Panc1 (cell line): ENCODE measurements at regions not wholly inside any gene's neighbourhood (a gene's known extent, or its start where the extent isn't known, plus 50 kb on each side); places are given as distances from the start of the nearest gene placed in this dataset.

ENCODE experiments used
- ATAC-seq: fragments of 200-7000 bp; cut with Tn5 transposase; 2 replicates; pipeline ENCODE4 v1.9.1; 2020; ENCODE audit warnings: mild to moderate bottlenecking, moderate library complexity
- BruUV-seq: library from RNA; stranded (reverse); fragments of 400-500 nt; replicated peaks from 2 replicates; lab custom pipeline; 2021; lab: Mats Ljungman, UMichigan
- CTCF ChIA-PET: fragments of 300-600 bp; sonication (Branson Sonifier 250); formaldehyde crosslinking; loops from one replicate; lab custom pipeline; 2022; ENCODE audit warnings: antibody characterized with exemption; lab: Charles Lee
- POLR2A ChIA-PET: fragments of 300-600 bp; sonication (Branson Sonifier 250); formaldehyde crosslinking; loops from one replicate; lab custom pipeline; 2022; ENCODE audit warnings: antibody characterized with exemption; lab: Charles Lee
- DNase-seq: peaks from one replicate; pipeline ENCODE4 v3.0.0-alpha.2; 2010; ENCODE audit warnings: low read depth, low spot score
- H3K27ac ChIP-seq: 2 replicates; pipeline ENCODE4 v1.5.1; 2011; ENCODE audit warnings: mild to moderate bottlenecking, low read length, inconsistent platforms
- H3K27me3 ChIP-seq: fragments of 200-500 bp; sonication (Bioruptor generic); 2 replicates; pipeline ENCODE4 v1.6.0; 2014; ENCODE audit warnings: low read length, inconsistent platforms; ENCODE audit not compliant: control insufficient read depth, insufficient read depth
- H3K36me3 ChIP-seq: fragments of 200-500 bp; sonication (Bioruptor generic); 2 replicates; pipeline ENCODE4 v1.5.1; 2014; ENCODE audit warnings: inconsistent platforms, mild to moderate bottlenecking, low read length, moderate library complexity; ENCODE audit not compliant: control insufficient read depth, insufficient read depth
- H3K4me1 ChIP-seq: 2 replicates; pipeline ENCODE4 v1.5.1; 2011; ENCODE audit warnings: inconsistent platforms, mild to moderate bottlenecking, low read length, moderate library complexity; ENCODE audit not compliant: control insufficient read depth, insufficient read depth
- H3K4me3 ChIP-seq, 2 experiments: 2 replicates each; pipeline ENCODE4 v1.5.1; 2011 to 2012; ENCODE audit warnings: low read depth in 2 of 2, low read length in 2 of 2, mild to moderate bottlenecking in 2 of 2, inconsistent platforms in 1 of 2, moderate library complexity in 1 of 2
- H3K9me3 ChIP-seq: fragments of 200-500 bp; sonication (Bioruptor generic); 2 replicates; pipeline ENCODE4 v1.5.1; 2014; ENCODE audit warnings: low read depth, mild to moderate bottlenecking, inconsistent platforms, low read length, moderate library complexity; ENCODE audit not compliant: control insufficient read depth, insufficient read depth
- POLR2AphosphoS5 ChIP-seq: IDR thresholded peaks from 2 replicates; pipeline ENCODE4 v1.6.1; 2012; ENCODE audit warnings: mild to moderate bottlenecking, low read depth, low read length, moderate library complexity
- SIN3A ChIP-seq: IDR thresholded peaks from 2 replicates; pipeline ENCODE4 v1.6.1; 2012; ENCODE audit warnings: low read depth, mild to moderate bottlenecking, low read length, moderate library complexity, borderline replicate concordance; ENCODE audit not compliant: insufficient read depth
- TCF7L2 ChIP-seq: IDR thresholded peaks from 2 replicates; pipeline ENCODE4 v1.6.1; 2011; ENCODE audit warnings: mild to moderate bottlenecking, low read depth, low read length, inconsistent platforms
- in situ Hi-C: cut with HindIII; loops from 2 replicates; pipeline ENCODE4 v1.10.0; 2016; ENCODE audit warnings: low sequenced_read_pairs, low pct_unique_long_range_greater_than_20kb
- intact Hi-C: fragments of 100-400 bp; cut with micrococcal nuclease; formaldehyde crosslinking; loops from one replicate; pipeline ENCODE4 v1.10.0; 2022; ENCODE audit not compliant: unreplicated experiment
- TF ChIP-seq, protein P1 (sequence below): fragments of 450-650 bp; IDR thresholded peaks from 2 replicates; pipeline ENCODE4 v1.5.1; 2017; ENCODE audit warnings: mild to moderate bottlenecking
- TF ChIP-seq, protein P2 (sequence below), 2 experiments: IDR thresholded peaks; 2 replicates each; pipeline ENCODE4 v1.6.1; 2011 to 2012; ENCODE audit warnings: low read depth in 2 of 2, control low read depth in 1 of 2, low read length in 1 of 2, mild to moderate bottlenecking in 1 of 2, moderate library complexity in 1 of 2; ENCODE audit not compliant: insufficient read depth in 1 of 2

- CTCF ChIA-PET: no interaction called here
- BruUV-seq: no TSS peak
Measured at GRCh38 chr1:194600716-194601115, 1414.3 kb upstream of the B3GALT2 start.

GRCh38 chr1:194598098-194598497 is 1411.7 kb upstream of the B3GALT2 start:
- BruUV-seq: no TSS peak
- in situ Hi-C loops: no loop called here
- Histone ChIP-seq H3K9me3 (no peaks in the 10 kb centered on the region), H3K4me1 (no peaks in the 10 kb centered on the region), H3K27ac (no peak overlapping the region), H3K27me3 (no peaks in the 10 kb centered on the region), H3K36me3 (no peaks in the 10 kb centered on the region), H3K4me3 (no peak overlapping the region)
- POLR2A ChIA-PET: no interaction called here
- DNase-seq (no peak), ATAC-seq (no peak)
- intact Hi-C loops: no loop called here
- TF ChIP-seq, protein P1, sequence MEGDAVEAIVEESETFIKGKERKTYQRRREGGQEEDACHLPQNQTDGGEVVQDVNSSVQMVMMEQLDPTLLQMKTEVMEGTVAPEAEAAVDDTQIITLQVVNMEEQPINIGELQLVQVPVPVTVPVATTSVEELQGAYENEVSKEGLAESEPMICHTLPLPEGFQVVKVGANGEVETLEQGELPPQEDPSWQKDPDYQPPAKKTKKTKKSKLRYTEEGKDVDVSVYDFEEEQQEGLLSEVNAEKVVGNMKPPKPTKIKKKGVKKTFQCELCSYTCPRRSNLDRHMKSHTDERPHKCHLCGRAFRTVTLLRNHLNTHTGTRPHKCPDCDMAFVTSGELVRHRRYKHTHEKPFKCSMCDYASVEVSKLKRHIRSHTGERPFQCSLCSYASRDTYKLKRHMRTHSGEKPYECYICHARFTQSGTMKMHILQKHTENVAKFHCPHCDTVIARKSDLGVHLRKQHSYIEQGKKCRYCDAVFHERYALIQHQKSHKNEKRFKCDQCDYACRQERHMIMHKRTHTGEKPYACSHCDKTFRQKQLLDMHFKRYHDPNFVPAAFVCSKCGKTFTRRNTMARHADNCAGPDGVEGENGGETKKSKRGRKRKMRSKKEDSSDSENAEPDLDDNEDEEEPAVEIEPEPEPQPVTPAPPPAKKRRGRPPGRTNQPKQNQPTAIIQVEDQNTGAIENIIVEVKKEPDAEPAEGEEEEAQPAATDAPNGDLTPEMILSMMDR: no peak
- TF ChIP-seq, protein P2, sequence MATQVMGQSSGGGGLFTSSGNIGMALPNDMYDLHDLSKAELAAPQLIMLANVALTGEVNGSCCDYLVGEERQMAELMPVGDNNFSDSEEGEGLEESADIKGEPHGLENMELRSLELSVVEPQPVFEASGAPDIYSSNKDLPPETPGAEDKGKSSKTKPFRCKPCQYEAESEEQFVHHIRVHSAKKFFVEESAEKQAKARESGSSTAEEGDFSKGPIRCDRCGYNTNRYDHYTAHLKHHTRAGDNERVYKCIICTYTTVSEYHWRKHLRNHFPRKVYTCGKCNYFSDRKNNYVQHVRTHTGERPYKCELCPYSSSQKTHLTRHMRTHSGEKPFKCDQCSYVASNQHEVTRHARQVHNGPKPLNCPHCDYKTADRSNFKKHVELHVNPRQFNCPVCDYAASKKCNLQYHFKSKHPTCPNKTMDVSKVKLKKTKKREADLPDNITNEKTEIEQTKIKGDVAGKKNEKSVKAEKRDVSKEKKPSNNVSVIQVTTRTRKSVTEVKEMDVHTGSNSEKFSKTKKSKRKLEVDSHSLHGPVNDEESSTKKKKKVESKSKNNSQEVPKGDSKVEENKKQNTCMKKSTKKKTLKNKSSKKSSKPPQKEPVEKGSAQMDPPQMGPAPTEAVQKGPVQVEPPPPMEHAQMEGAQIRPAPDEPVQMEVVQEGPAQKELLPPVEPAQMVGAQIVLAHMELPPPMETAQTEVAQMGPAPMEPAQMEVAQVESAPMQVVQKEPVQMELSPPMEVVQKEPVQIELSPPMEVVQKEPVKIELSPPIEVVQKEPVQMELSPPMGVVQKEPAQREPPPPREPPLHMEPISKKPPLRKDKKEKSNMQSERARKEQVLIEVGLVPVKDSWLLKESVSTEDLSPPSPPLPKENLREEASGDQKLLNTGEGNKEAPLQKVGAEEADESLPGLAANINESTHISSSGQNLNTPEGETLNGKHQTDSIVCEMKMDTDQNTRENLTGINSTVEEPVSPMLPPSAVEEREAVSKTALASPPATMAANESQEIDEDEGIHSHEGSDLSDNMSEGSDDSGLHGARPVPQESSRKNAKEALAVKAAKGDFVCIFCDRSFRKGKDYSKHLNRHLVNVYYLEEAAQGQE (IDR thresholded peaks at IDR 0.05; ENCODE audit: insufficient read depth in 1 of 2, low read depth in 2 of 2, low read length in 1 of 2): no peak
- TF ChIP-seq SIN3A: no peak
- no peak for TF ChIP-seq TCF7L2
- TF ChIP-seq POLR2AphosphoS5: no peak
- CTCF ChIA-PET: no interaction called here

More at GRCh38 chr1:194600716-194601115, 1414.3 kb upstream of the B3GALT2 start:
- Histone ChIP-seq H3K9me3 (no peaks in the 10 kb centered on the region), H3K4me3 (no peak overlapping the region), H3K27me3 (no peaks in the 10 kb centered on the region), H3K4me1 (no peaks in the 10 kb centered on the region), H3K36me3 (no peaks in the 10 kb centered on the region), H3K27ac (no peak overlapping the region)
- in situ Hi-C loops: no loop called here
- no peak for TF ChIP-seq SIN3A
- no peak for TF ChIP-seq TCF7L2
- TF ChIP-seq, protein P2 (IDR thresholded peaks at IDR 0.05; ENCODE audit: insufficient read depth in 1 of 2, low read depth in 2 of 2, low read length in 1 of 2): no peak
- no peak for ATAC-seq
- POLR2A ChIA-PET: no interaction called here
- no peak for DNase-seq
- intact Hi-C loops: no loop called here
